ENCODE measurements at regions not wholly inside any gene's neighbourhood (a gene's known extent, or its start where the extent isn't known, plus 50 kb on each side); places are given as distances from the start of the nearest gene placed in this dataset.
A peak's percentile ranks its signal among the peaks of the same experiment; 100 is the strongest.

GRCh38 chr2:217626926-217627325 is 375.9 kb downstream of the TNS1 start:
- no peaks in the 10 kb centered on the region for H3K36me3 ChIP-seq (replicated peaks in 1 of 2; ENCODE audit: control insufficient read depth in 1 of 2, insufficient read depth in 2 of 2, low read length in 1 of 2)
- ChIA-PET CTCF (interaction anchor here (1.5 kb wide), 1 partner anchor 8 kb away, joined by 3 read pairs; no protein-coding TSS in a partner anchor), POLR2A (no interaction called here)
- H3K4me1 ChIP-seq (ENCODE audit: control insufficient read depth in 1 of 2, insufficient read depth in 2 of 2, low read depth in 1 of 2, low read length in 1 of 2), result peaks cover 0 to 13% of the 10 kb centered on the region in 2 experiments; a peak in 2 of 4 replicates
- no peaks in the 10 kb centered on the region for H3K79me2 ChIP-seq (ENCODE audit: insufficient read depth)
- H3F3A ChIP-seq (replicated peaks; ENCODE audit: insufficient read depth), result no peaks in the 10 kb centered on the region
- WGBS (ENCODE audit: low lambda C conversion rate), result 52% methylated on average over 5 of the region's 5 CpGs
- TF ChIP-seq, protein P1, sequence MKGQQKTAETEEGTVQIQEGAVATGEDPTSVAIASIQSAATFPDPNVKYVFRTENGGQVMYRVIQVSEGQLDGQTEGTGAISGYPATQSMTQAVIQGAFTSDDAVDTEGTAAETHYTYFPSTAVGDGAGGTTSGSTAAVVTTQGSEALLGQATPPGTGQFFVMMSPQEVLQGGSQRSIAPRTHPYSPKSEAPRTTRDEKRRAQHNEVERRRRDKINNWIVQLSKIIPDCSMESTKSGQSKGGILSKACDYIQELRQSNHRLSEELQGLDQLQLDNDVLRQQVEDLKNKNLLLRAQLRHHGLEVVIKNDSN (IDR thresholded peaks at IDR 0.05; ENCODE audit: borderline replicate concordance, low read depth), result 0 out of 2 replicates have a peak, but pooled peaks have one; percentile 33
- no peak for TF ChIP-seq MXI1 (IDR thresholded peaks at IDR 0.05; ENCODE audit: low read depth, low read length)
- H2AFZ ChIP-seq (ENCODE audit: low read depth), result no peak overlapping the region
- no peak for DNase-seq
- no peak overlapping the region for H3K4me3 ChIP-seq (ENCODE audit: low read depth in 2 of 2, low read length in 1 of 2)
- H3K27ac ChIP-seq (ENCODE audit: low read depth in 2 of 2, low read length in 1 of 2), result no peak overlapping the region
- no peaks in the 10 kb centered on the region for H3K9me2 ChIP-seq
- no peaks in the 10 kb centered on the region for H4K20me1 ChIP-seq (ENCODE audit: insufficient read depth)
- H3K27me3 ChIP-seq (ENCODE audit: insufficient read depth), result no peaks in the 10 kb centered on the region
- no peaks in the 10 kb centered on the region for H3K9me3 ChIP-seq
- no peak overlapping the region for H3K4me2 ChIP-seq
- no peak overlapping the region for H3K9ac ChIP-seq

- Histone ChIP-seq H3F3A (replicated peaks; ENCODE audit: insufficient read depth) (no peaks in the 10 kb centered on the region), H3K36me3 (replicated peaks in 1 of 2; ENCODE audit: control insufficient read depth in 1 of 2, insufficient read depth in 2 of 2, low read length in 1 of 2) (no peaks in the 10 kb centered on the region), H3K9me3 (no peaks in the 10 kb centered on the region), H3K79me2 (ENCODE audit: insufficient read depth) (no peaks in the 10 kb centered on the region), H3K27ac (ENCODE audit: low read depth in 2 of 2, low read length in 1 of 2) (no peak overlapping the region), H3K27me3 (ENCODE audit: insufficient read depth) (no peaks in the 10 kb centered on the region), H3K9me2 (no peaks in the 10 kb centered on the region), H3K4me1 (ENCODE audit: control insufficient read depth in 1 of 2, insufficient read depth in 2 of 2, low read depth in 1 of 2, low read length in 1 of 2) (peaks cover 0 to 17% of the 10 kb centered on the region in 2 experiments; a peak in 2 of 4 replicates), H3K4me2 (no peak overlapping the region), H4K20me1 (ENCODE audit: insufficient read depth) (no peaks in the 10 kb centered on the region), H2AFZ (ENCODE audit: low read depth) (no peak overlapping the region), H3K4me3 (ENCODE audit: low read depth in 2 of 2, low read length in 1 of 2) (no peak overlapping the region), H3K9ac (no peak overlapping the region)
- no peak for DNase-seq
- ChIA-PET POLR2A (no interaction called here), CTCF (interaction anchor here (0.7 to 1.5 kb wide), 2 partner anchors 9 to 792 kb away, joined by 3 read pairs; no protein-coding TSS in a partner anchor)
- 48% methylated on average over 4 of the region's 4 CpGs for WGBS (ENCODE audit: low lambda C conversion rate)
- TF ChIP-seq RFX5 (IDR thresholded peaks at IDR 0.05; ENCODE audit: low read length), result no peak
- no peak for TF ChIP-seq CHD2 (IDR thresholded peaks at IDR 0.05; ENCODE audit: low read length, partially characterized antibody)
- TF ChIP-seq PBX3 (IDR thresholded peaks at IDR 0.05), result no peak
- TF ChIP-seq USF2 (IDR thresholded peaks at IDR 0.05; ENCODE audit: borderline replicate concordance, low read depth, low read length), result no peak
- no peak for TF ChIP-seq TEAD4 (IDR thresholded peaks at IDR 0.05; ENCODE audit: borderline replicate concordance, insufficient read depth)
- TF ChIP-seq TCF12 (IDR thresholded peaks at IDR 0.05), result no peak
- TF ChIP-seq EZH2phosphoT487 (IDR thresholded peaks at IDR 0.05; ENCODE audit: borderline replicate concordance, low read depth), result no peak
- TF ChIP-seq, protein P2, sequence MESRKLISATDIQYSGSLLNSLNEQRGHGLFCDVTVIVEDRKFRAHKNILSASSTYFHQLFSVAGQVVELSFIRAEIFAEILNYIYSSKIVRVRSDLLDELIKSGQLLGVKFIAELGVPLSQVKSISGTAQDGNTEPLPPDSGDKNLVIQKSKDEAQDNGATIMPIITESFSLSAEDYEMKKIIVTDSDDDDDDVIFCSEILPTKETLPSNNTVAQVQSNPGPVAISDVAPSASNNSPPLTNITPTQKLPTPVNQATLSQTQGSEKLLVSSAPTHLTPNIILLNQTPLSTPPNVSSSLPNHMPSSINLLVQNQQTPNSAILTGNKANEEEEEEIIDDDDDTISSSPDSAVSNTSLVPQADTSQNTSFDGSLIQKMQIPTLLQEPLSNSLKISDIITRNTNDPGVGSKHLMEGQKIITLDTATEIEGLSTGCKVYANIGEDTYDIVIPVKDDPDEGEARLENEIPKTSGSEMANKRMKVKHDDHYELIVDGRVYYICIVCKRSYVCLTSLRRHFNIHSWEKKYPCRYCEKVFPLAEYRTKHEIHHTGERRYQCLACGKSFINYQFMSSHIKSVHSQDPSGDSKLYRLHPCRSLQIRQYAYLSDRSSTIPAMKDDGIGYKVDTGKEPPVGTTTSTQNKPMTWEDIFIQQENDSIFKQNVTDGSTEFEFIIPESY (IDR thresholded peaks at IDR 0.05; ENCODE audit: borderline replicate concordance, low read depth), result no peak
- no peak for TF ChIP-seq NRF1 (IDR thresholded peaks at IDR 0.05; ENCODE audit: low read depth, low read length)
- TF ChIP-seq MAX (IDR thresholded peaks at IDR 0.05; ENCODE audit: low read depth), result no peak
- no peak for TF ChIP-seq FOXM1 (IDR thresholded peaks at IDR 0.05; ENCODE audit: low read depth)
- TF ChIP-seq RAD21 (IDR thresholded peaks at IDR 0.05; ENCODE audit: low read length), result no peak
- TF ChIP-seq, protein P3, sequence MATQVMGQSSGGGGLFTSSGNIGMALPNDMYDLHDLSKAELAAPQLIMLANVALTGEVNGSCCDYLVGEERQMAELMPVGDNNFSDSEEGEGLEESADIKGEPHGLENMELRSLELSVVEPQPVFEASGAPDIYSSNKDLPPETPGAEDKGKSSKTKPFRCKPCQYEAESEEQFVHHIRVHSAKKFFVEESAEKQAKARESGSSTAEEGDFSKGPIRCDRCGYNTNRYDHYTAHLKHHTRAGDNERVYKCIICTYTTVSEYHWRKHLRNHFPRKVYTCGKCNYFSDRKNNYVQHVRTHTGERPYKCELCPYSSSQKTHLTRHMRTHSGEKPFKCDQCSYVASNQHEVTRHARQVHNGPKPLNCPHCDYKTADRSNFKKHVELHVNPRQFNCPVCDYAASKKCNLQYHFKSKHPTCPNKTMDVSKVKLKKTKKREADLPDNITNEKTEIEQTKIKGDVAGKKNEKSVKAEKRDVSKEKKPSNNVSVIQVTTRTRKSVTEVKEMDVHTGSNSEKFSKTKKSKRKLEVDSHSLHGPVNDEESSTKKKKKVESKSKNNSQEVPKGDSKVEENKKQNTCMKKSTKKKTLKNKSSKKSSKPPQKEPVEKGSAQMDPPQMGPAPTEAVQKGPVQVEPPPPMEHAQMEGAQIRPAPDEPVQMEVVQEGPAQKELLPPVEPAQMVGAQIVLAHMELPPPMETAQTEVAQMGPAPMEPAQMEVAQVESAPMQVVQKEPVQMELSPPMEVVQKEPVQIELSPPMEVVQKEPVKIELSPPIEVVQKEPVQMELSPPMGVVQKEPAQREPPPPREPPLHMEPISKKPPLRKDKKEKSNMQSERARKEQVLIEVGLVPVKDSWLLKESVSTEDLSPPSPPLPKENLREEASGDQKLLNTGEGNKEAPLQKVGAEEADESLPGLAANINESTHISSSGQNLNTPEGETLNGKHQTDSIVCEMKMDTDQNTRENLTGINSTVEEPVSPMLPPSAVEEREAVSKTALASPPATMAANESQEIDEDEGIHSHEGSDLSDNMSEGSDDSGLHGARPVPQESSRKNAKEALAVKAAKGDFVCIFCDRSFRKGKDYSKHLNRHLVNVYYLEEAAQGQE (IDR thresholded peaks at IDR 0.05; ENCODE audit: low read depth, low read length), result no peak
- TF ChIP-seq JUND (IDR thresholded peaks at IDR 0.05), result no peak
- no peak for TF ChIP-seq NFIC (IDR thresholded peaks at IDR 0.05; ENCODE audit: borderline replicate concordance)
- TF ChIP-seq SMC3 (IDR thresholded peaks at IDR 0.05; ENCODE audit: low read depth, low read length), result no peak
- TF ChIP-seq MXI1 (IDR thresholded peaks at IDR 0.05; ENCODE audit: low read depth, low read length), result no peak
- TF ChIP-seq MEF2A (IDR thresholded peaks at IDR 0.05; ENCODE audit: borderline replicate concordance, low read depth), result no peak
Measured at GRCh38 chr2:217625557-217626169, 377.1 kb downstream of the TNS1 start.
